H1 (cell line): ENCODE measurements at regions not wholly inside any gene's neighbourhood (a gene's known extent, or its start where the extent isn't known, plus 50 kb on each side); places are given as distances from the start of the nearest gene placed in this dataset.
"Not testable (repeated sequence)": the region's sequence is repeated elsewhere in the genome, so short reads cannot be mapped to it uniquely, and the experiment has no call there.

Experiments
- CTCF ChIA-PET: fragments of 300-600 bp; sonication (Branson Sonifier 250); formaldehyde crosslinking; loops from one replicate; lab custom pipeline; 2021; ENCODE audit not compliant: partially characterized antibody; lab: Charles Lee
- POLR2A ChIA-PET: fragments of 300-600 bp; sonication (Branson Sonifier 250); formaldehyde crosslinking; loops from one replicate; lab custom pipeline; 2021; ENCODE audit warnings: inconsistent platforms; ENCODE audit not compliant: partially characterized antibody; lab: Charles Lee
- DNase-seq, 2 experiments: peaks; one replicate each; pipeline versions ENCODE4 v3.0.0 to v3.0.0-alpha.2; 2010 to 2022; ENCODE audit warnings: low spot score in 2 of 2, low read depth in 1 of 2, mixed read lengths in 1 of 2
- FAIRE-seq: peaks from 2 replicates; lab custom pipeline; 2011; peaks lifted over from hg19 to GRCh38; lab: Jason Lieb, UNC
- H2AFZ ChIP-seq: 2 replicates; pipeline ENCODE4 v1.8.1; 2012; ENCODE audit warnings: low read length, inconsistent platforms
- H2AK5ac ChIP-seq: 2 replicates; pipeline ENCODE4 v1.6.1; 2013; ENCODE audit warnings: low read depth, low read length
- H2BK120ac ChIP-seq: replicated peaks from 2 replicates; pipeline ENCODE3; 2013; ENCODE audit warnings: low read depth, low read length, inconsistent platforms
- H2BK12ac ChIP-seq: 2 replicates; pipeline ENCODE4 v1.6.1; 2013; ENCODE audit warnings: low read depth, low read length
- H2BK15ac ChIP-seq: 2 replicates; pipeline ENCODE4 v1.6.1; 2013; ENCODE audit warnings: low read length
- H2BK20ac ChIP-seq: 2 replicates; pipeline ENCODE4 v1.6.1; 2013; ENCODE audit warnings: low read length
- H2BK5ac ChIP-seq: 2 replicates; pipeline ENCODE4 v1.6.1; 2013; ENCODE audit warnings: low read depth, low read length
- H3K14ac ChIP-seq: 2 replicates; pipeline ENCODE4 v1.6.1; 2013; ENCODE audit warnings: inconsistent platforms; ENCODE audit not compliant: insufficient read length
- H3K18ac ChIP-seq: 2 replicates; pipeline ENCODE4 v1.6.1; 2013; ENCODE audit warnings: low read length; ENCODE audit errors: extremely low read depth
- H3K23ac ChIP-seq: 2 replicates; pipeline ENCODE4 v1.6.1; 2013; ENCODE audit warnings: inconsistent platforms; ENCODE audit not compliant: insufficient read length
- H3K23me2 ChIP-seq: 2 replicates; pipeline ENCODE4 v1.6.1; 2013; ENCODE audit warnings: low read depth, low read length
- H3K27ac ChIP-seq: 2 replicates; pipeline ENCODE4 v1.6.1; 2011; ENCODE audit warnings: low read depth, low read length, inconsistent platforms
- H3K27me3 ChIP-seq, 4 experiments: replicated peaks in 1 of 4; 1 replicate in 1 of 4; 2 replicates in 3 of 4; pipeline versions ENCODE4 v1.6.1 to v1.8.1; 2011 to 2013; ENCODE audit warnings: low read length in 3 of 4, mild to moderate bottlenecking in 3 of 4, inconsistent platforms in 2 of 4, mixed read lengths in 2 of 4, moderate library complexity in 1 of 4; ENCODE audit not compliant: control insufficient read depth in 3 of 4, insufficient read depth in 3 of 4; ENCODE audit errors: extremely low read depth in 1 of 4
- H3K36me3 ChIP-seq, 4 experiments: 2 replicates each; pipeline versions ENCODE4 v1.6.1 to v1.8.1; 2011 to 2013; ENCODE audit warnings: mild to moderate bottlenecking in 4 of 4, low read length in 3 of 4, moderate library complexity in 2 of 4, control low read depth in 1 of 4, inconsistent platforms in 1 of 4; ENCODE audit not compliant: insufficient read depth in 4 of 4, control insufficient read depth in 2 of 4
- H3K4ac ChIP-seq: replicated peaks from 2 replicates; pipeline ENCODE3; 2013; ENCODE audit warnings: low read length, low read depth, mixed read lengths, inconsistent platforms; ENCODE audit not compliant: insufficient read length
- H3K4me1 ChIP-seq, 4 experiments: replicated peaks in 1 of 4; 1 replicate in 1 of 4; 2 replicates in 3 of 4; pipeline versions ENCODE4 v1.6.1 to v1.8.1; 2011 to 2013; ENCODE audit warnings: low read length in 3 of 4, inconsistent platforms in 2 of 4, mixed read lengths in 1 of 4; ENCODE audit not compliant: insufficient read depth in 4 of 4, control insufficient read depth in 3 of 4
- H3K4me2 ChIP-seq, 2 experiments: 2 replicates each; pipeline versions ENCODE4 v1.6.1 to v1.8.1; 2011 to 2013; ENCODE audit warnings: low read depth in 2 of 2, low read length in 2 of 2, control low read depth in 1 of 2, inconsistent platforms in 1 of 2, mild to moderate bottlenecking in 1 of 2; ENCODE audit not compliant: insufficient read depth in 1 of 2
- H3K4me3 ChIP-seq, 4 experiments: fragments of 200-600, 300-600 bp in 1 of 4; sonication (generic), shearing (Covaris generic), sonication (Bioruptor Twin) in 1 of 4; 2 replicates each; pipeline versions ENCODE4 v1.5.1 to v1.8.1; 2011 to 2016; ENCODE audit warnings: low read length in 4 of 4, low read depth in 3 of 4, control low read depth in 2 of 4, inconsistent platforms in 2 of 4, mild to moderate bottlenecking in 2 of 4, mixed read lengths in 1 of 4, moderate library complexity in 1 of 4; ENCODE audit not compliant: insufficient read depth in 2 of 4; ENCODE audit errors: extremely low read depth in 1 of 4
- H3K56ac ChIP-seq: replicated peaks from 2 replicates; pipeline ENCODE3; 2013; ENCODE audit warnings: low read depth, mild to moderate bottlenecking, mixed read lengths, low read length, inconsistent platforms; ENCODE audit not compliant: insufficient read length
- H3K79me1 ChIP-seq: 2 replicates; pipeline ENCODE4 v1.6.1; 2013; ENCODE audit warnings: low read depth, low read length, control low read depth
- H3K79me2 ChIP-seq, 2 experiments: 2 replicates each; pipeline versions ENCODE4 v1.6.1 to v1.8.1; 2012 to 2013; ENCODE audit warnings: low read length in 2 of 2, mild to moderate bottlenecking in 2 of 2, inconsistent platforms in 1 of 2; ENCODE audit not compliant: insufficient read depth in 2 of 2, control insufficient read depth in 1 of 2
- H3K9ac ChIP-seq, 4 experiments: replicated peaks in 1 of 4; 1 replicate in 1 of 4; 2 replicates in 3 of 4; pipeline versions ENCODE4 v1.6.1 to v1.8.1; 2011 to 2013; ENCODE audit warnings: low read depth in 3 of 4, low read length in 3 of 4, control low read depth in 2 of 4, mild to moderate bottlenecking in 2 of 4, moderate library complexity in 2 of 4, inconsistent platforms in 1 of 4; ENCODE audit errors: extremely low read depth in 1 of 4
- H3K9me3 ChIP-seq, 2 experiments: 2 replicates each; pipeline versions ENCODE4 v1.6.1 to v1.8.1; 2012 to 2013; ENCODE audit warnings: mild to moderate bottlenecking in 2 of 2, moderate library complexity in 2 of 2, control low read depth in 1 of 2, inconsistent platforms in 1 of 2, low read depth in 1 of 2, low read length in 1 of 2, mixed read lengths in 1 of 2; ENCODE audit not compliant: insufficient read depth in 2 of 2
- H4K20me1 ChIP-seq, 2 experiments: replicated peaks in 1 of 2; 2 replicates each; pipeline versions ENCODE3 to v1.8.1; 2011 to 2013; ENCODE audit warnings: inconsistent platforms in 2 of 2, low read length in 2 of 2, mild to moderate bottlenecking in 1 of 2; ENCODE audit not compliant: insufficient read depth in 2 of 2, control insufficient read depth in 1 of 2
- H4K5ac ChIP-seq: 2 replicates; pipeline ENCODE4 v1.6.1; 2013; ENCODE audit warnings: low read length, low read depth, mixed read lengths, inconsistent platforms; ENCODE audit not compliant: insufficient read length
- H4K8ac ChIP-seq: 2 replicates; pipeline ENCODE4 v1.8.0; 2013; ENCODE audit warnings: mild to moderate bottlenecking, moderate library complexity, low read length, inconsistent platforms; ENCODE audit not compliant: insufficient read depth; ENCODE audit errors: extremely low read depth
- H4K91ac ChIP-seq: replicated peaks from 2 replicates; pipeline ENCODE3; 2013; ENCODE audit warnings: low read length, mixed read lengths, inconsistent platforms; ENCODE audit not compliant: insufficient read length
- WGBS, 2 experiments: shearing (Covaris generic) in 1 of 2; methylation state at CpG; one replicate each; pipeline versions ENCODE4 v1.1.6 to v1.1.7; 2013 to 2015; ENCODE audit warnings: low lambda C conversion rate in 2 of 2, mixed read lengths in 2 of 2, inconsistent platforms in 1 of 2, low coverage in 1 of 2, missing lambda C conversion rate in 1 of 2; ENCODE audit not compliant: insufficient replicate concordance in 2 of 2, insufficient coverage in 1 of 2, insufficient read length in 1 of 2; ENCODE audit errors: extremely low coverage in 1 of 2, missing lambda C conversion rate in 1 of 2; 5-methylcytosine and 5-hydroxymethylcytosine counted together

- H2AFZ ChIP-seq, H3K9ac ChIP-seq, H3K23me2 ChIP-seq, DNase-seq, H3K9me3 ChIP-seq, H3K56ac ChIP-seq, H3K4ac ChIP-seq, H3K4me1 ChIP-seq, H4K5ac ChIP-seq, CTCF ChIA-PET, H3K23ac ChIP-seq, H2BK15ac ChIP-seq, H3K4me2 ChIP-seq, H3K36me3 ChIP-seq, H4K20me1 ChIP-seq, FAIRE-seq, H2BK12ac ChIP-seq, H2BK20ac ChIP-seq, H3K27me3 ChIP-seq, H2BK5ac ChIP-seq, H4K91ac ChIP-seq, H3K4me3 ChIP-seq, H2AK5ac ChIP-seq, H3K18ac ChIP-seq, H3K14ac ChIP-seq, H3K79me1 ChIP-seq, H3K79me2 ChIP-seq, H4K8ac ChIP-seq, H3K27ac ChIP-seq, H2BK120ac ChIP-seq: not testable (repeated sequence)
- no CpG with 5 or more reads among the region's 18 CpGs for WGBS, 2 experiments
- POLR2A ChIA-PET: interaction anchor here (0.7 kb wide), 1 partner anchor 12 kb away, joined by 3 read pairs; no protein-coding TSS in a partner anchor
These were observed 291.6 kb upstream of the EDA2R start for GRCh38 chrX:66930516-66930915.
